B cell (primary cell): ENCODE measurements at regions not wholly inside any gene's neighbourhood (a gene's known extent, or its start where the extent isn't known, plus 50 kb on each side); places are given as distances from the start of the nearest gene placed in this dataset.

Experiments
- ATAC-seq: fragments of 200-7000 bp; cut with Tn5 transposase; one replicate; pipeline ENCODE4 v1.10.0; 2021; ENCODE audit warnings: low read depth, mild to moderate bottlenecking, moderate number of reproducible peaks, moderate library complexity
- CTCF ChIA-PET: fragments of 350-600 bp; sonication (Branson Sonifier 250); formaldehyde crosslinking; loops from one replicate; lab custom pipeline; 2021; ENCODE audit warnings: antibody characterized with exemption, inconsistent platforms; lab: Charles Lee
- POLR2A ChIA-PET: fragments of 350-600 bp; sonication (Branson Sonifier 250); formaldehyde crosslinking; loops from one replicate; lab custom pipeline; 2021; ENCODE audit warnings: antibody characterized with exemption; lab: Charles Lee
- DNase-seq: peaks from one replicate; pipeline ENCODE4 v3.0.0; 2013
- H2AFZ ChIP-seq: 2 replicates; pipeline ENCODE4 v1.6.1; 2012; ENCODE audit warnings: mild to moderate bottlenecking, low read depth, low read length; ENCODE audit not compliant: insufficient read depth, poor library complexity, severe bottlenecking
- H3K27ac ChIP-seq, 2 donors: 1 replicate in 1 of 2; 2 replicates in 1 of 2; pipeline ENCODE4 v1.5.1; 2012 to 2013; ENCODE audit warnings: low read length in 2 of 2, mild to moderate bottlenecking in 2 of 2, moderate library complexity in 1 of 2
- H3K27me3 ChIP-seq, 4 experiments: fragments of 200-600 bp in 1 of 4; sonication (generic) in 1 of 4; replicated peaks in 1 of 4; 1 replicate in 2 of 4; 2 replicates in 2 of 4; pipeline versions ENCODE4 v1.6.1 to v1.7.0; 2013 to 2016; ENCODE audit warnings: low read length in 3 of 4, mild to moderate bottlenecking in 2 of 4, mixed read lengths in 1 of 4, moderate library complexity in 1 of 4; ENCODE audit not compliant: insufficient read depth in 4 of 4, control insufficient read depth in 3 of 4; ENCODE audit errors: control extremely low read depth in 1 of 4
- H3K36me3 ChIP-seq, 2 experiments: replicated peaks in 1 of 2; 1 replicate in 1 of 2; 2 replicates in 1 of 2; pipeline versions ENCODE4 v1.6.1 to v1.7.1; 2013; ENCODE audit warnings: low read length in 1 of 2; ENCODE audit not compliant: insufficient read depth in 2 of 2, control insufficient read depth in 1 of 2; ENCODE audit errors: control extremely low read depth in 1 of 2, extremely low read depth in 1 of 2
- H3K4me1 ChIP-seq, 2 donors: fragments of 200-600 bp in 1 of 2; sonication (generic) in 1 of 2; 1 replicate in 1 of 2; 2 replicates in 1 of 2; pipeline versions ENCODE4 v1.5.1 to v1.6.1; 2013 to 2017; ENCODE audit warnings: low read length in 2 of 2; ENCODE audit not compliant: control insufficient read depth in 2 of 2, insufficient read depth in 2 of 2
- H3K4me2 ChIP-seq: replicated peaks from 2 replicates; pipeline ENCODE3; 2012; ENCODE audit warnings: mild to moderate bottlenecking, low read depth, low read length; ENCODE audit not compliant: poor library complexity, severe bottlenecking
- H3K4me3 ChIP-seq, 5 experiments: fragments of 200-600 bp in 1 of 5; sonication (generic) in 1 of 5; 1 replicate in 3 of 5; 2 replicates in 2 of 5; pipeline versions ENCODE4 v1.5.1 to v1.7.0; 2011 to 2016; ENCODE audit warnings: low read length in 4 of 5, mild to moderate bottlenecking in 4 of 5, low read depth in 2 of 5, control low read depth in 1 of 5, moderate library complexity in 1 of 5; ENCODE audit not compliant: insufficient read depth in 1 of 5; ENCODE audit errors: control extremely low read depth in 1 of 5, extremely low read depth in 1 of 5
- H3K79me2 ChIP-seq: fragments of 200-600 bp; sonication (generic); one replicate; pipeline ENCODE4 v1.6.0; 2016; ENCODE audit warnings: low read length; ENCODE audit not compliant: control insufficient read depth, insufficient read depth
- H3K9ac ChIP-seq: fragments of 200-600 bp; sonication (generic); 2 replicates; pipeline ENCODE4 v1.6.1; 2017; ENCODE audit warnings: mild to moderate bottlenecking, low read length, moderate library complexity
- H3K9me3 ChIP-seq, 3 donors: one replicate each; pipeline versions ENCODE4 v1.6.1 to v1.7.1; 2013; ENCODE audit warnings: low read length in 2 of 3; ENCODE audit not compliant: control insufficient read depth in 2 of 3, insufficient read depth in 1 of 3; ENCODE audit errors: control extremely low read depth in 1 of 3
- H4K20me1 ChIP-seq: 2 replicates; pipeline ENCODE4 v1.6.0; 2012; ENCODE audit warnings: mild to moderate bottlenecking, low read length; ENCODE audit not compliant: insufficient read depth, control insufficient read depth, poor library complexity, severe bottlenecking
- H3K27ac Mint-ChIP-seq: one replicate; pipeline ENCODE4 v1.8.0; 2021; ENCODE audit warnings: mixed read lengths
- H3K27me3 Mint-ChIP-seq: one replicate; pipeline ENCODE4 v1.8.0; 2021; ENCODE audit warnings: mixed read lengths
- H3K4me1 Mint-ChIP-seq: one replicate; pipeline ENCODE4 v1.8.0; 2021; ENCODE audit warnings: mixed read lengths
- H3K4me3 Mint-ChIP-seq: one replicate; pipeline ENCODE4 v1.8.0; 2021; ENCODE audit warnings: mixed read lengths
- H3K9me3 Mint-ChIP-seq: one replicate; pipeline ENCODE4 v1.8.0; 2022; ENCODE audit warnings: mixed read lengths; ENCODE audit not compliant: insufficient read depth
- CTCF ChIP-seq: fragments of 200-600 bp; IDR thresholded peaks from one replicate; pipeline ENCODE4 v1.8.0; 2022; ENCODE audit warnings: antibody characterized with exemption, mild to moderate bottlenecking
- EZH2 ChIP-seq: IDR thresholded peaks from 2 replicates; pipeline ENCODE4 v1.6.1; 2012; ENCODE audit warnings: borderline replicate concordance, low read depth, mild to moderate bottlenecking, moderate library complexity, low read length; ENCODE audit not compliant: insufficient read depth, poor library complexity, severe bottlenecking
- WGBS: methylation state at CpG from one replicate; pipeline ENCODE4 v1.1.5; 2013; ENCODE audit warnings: missing lambda C conversion rate; ENCODE audit not compliant: insufficient coverage; 5-methylcytosine and 5-hydroxymethylcytosine counted together
- intact Hi-C: fragments of 100-400 bp; cut with micrococcal nuclease; formaldehyde crosslinking; loops from one replicate; pipeline ENCODE4 v1.10.0; 2022

GRCh38 chr20:60240415-60240814 lies 282.2 kb downstream of the CDH26 start:
- H3K4me2 ChIP-seq: no peak overlapping the region
- H3K9ac ChIP-seq: no peak overlapping the region
- H3K9me3 Mint-ChIP-seq: no peaks in the 10 kb centered on the region
- no peaks in the 10 kb centered on the region for H3K9me3 ChIP-seq
- no peak overlapping the region for H3K27ac Mint-ChIP-seq
- no peaks in the 10 kb centered on the region for H3K4me1 ChIP-seq
- POLR2A ChIA-PET: no interaction called here
- no peaks in the 10 kb centered on the region for H3K4me1 Mint-ChIP-seq
- H4K20me1 ChIP-seq: no peaks in the 10 kb centered on the region
- no peak overlapping the region for H3K27ac ChIP-seq
- no peak overlapping the region for H2AFZ ChIP-seq
- intact Hi-C loops: no loop called here
- H3K27me3 Mint-ChIP-seq: peaks cover 5% of the 10 kb centered on the region
- H3K79me2 ChIP-seq: no peaks in the 10 kb centered on the region
- 100% methylated on average over 5 of the region's 7 CpGs for WGBS
- DNase-seq (no peak), ATAC-seq (no peak)
- no peak overlapping the region for H3K4me3 ChIP-seq
- no peak overlapping the region for H3K4me3 Mint-ChIP-seq
- TF ChIP-seq CTCF (no peak), EZH2 (no peak)
- CTCF ChIA-PET: no interaction called here
- no peaks in the 10 kb centered on the region for H3K36me3 ChIP-seq
- peaks cover 0 to 5% (median 0%) of the 10 kb centered on the region in 4 experiments for H3K27me3 ChIP-seq

- H3K36me3 ChIP-seq: no peaks in the 10 kb centered on the region
These were observed 282.8 kb downstream of the CDH26 start for GRCh38 chr20:60240986-60241385.

More at GRCh38 chr20:60240986-60241385, 282.8 kb downstream of the CDH26 start:
- ChIA-PET CTCF (no interaction called here), POLR2A (no interaction called here)
- Mint-ChIP-seq H3K27ac (no peak overlapping the region), H3K4me1 (no peaks in the 10 kb centered on the region), H3K4me3 (no peak overlapping the region), H3K27me3 (peaks cover 3% of the 10 kb centered on the region), H3K9me3 (no peaks in the 10 kb centered on the region)
- H3K27me3 ChIP-seq: no peaks in the 10 kb centered on the region
- H3K9ac ChIP-seq: no peak overlapping the region
- TF ChIP-seq CTCF (no peak), EZH2 (no peak)
- no peak overlapping the region for H3K4me2 ChIP-seq
- no peaks in the 10 kb centered on the region for H3K9me3 ChIP-seq
- intact Hi-C loops: no loop called here
- H4K20me1 ChIP-seq: no peaks in the 10 kb centered on the region
- no peak overlapping the region for H2AFZ ChIP-seq
- 100% methylated on average over 4 of the region's 8 CpGs for WGBS
- ATAC-seq (no peak), DNase-seq (no peak)
- no peak overlapping the region for H3K27ac ChIP-seq
- H3K4me3 ChIP-seq: no peak overlapping the region
- no peaks in the 10 kb centered on the region for H3K79me2 ChIP-seq
- no peaks in the 10 kb centered on the region for H3K4me1 ChIP-seq
